Gastroesophageal sphincter (tissue), 3 donors: ENCODE measurements at regions not wholly inside any gene's neighbourhood (a gene's known extent, or its start where the extent isn't known, plus 50 kb on each side); places are given as distances from the start of the nearest gene placed in this dataset.

Experiments used
- CTCF ChIP-seq, 4 experiments: fragments of 200-600 bp in 2 of 4; fragments of 450-650 bp in 2 of 4; sonication (generic) in 1 of 4; IDR thresholded peaks; one replicate each; pipeline ENCODE4 v1.5.1; 2017 to 2019; ENCODE audit warnings: antibody characterized with exemption in 4 of 4, mild to moderate bottlenecking in 2 of 4, moderate library complexity in 2 of 4
- POLR2AphosphoS5 ChIP-seq: sonication (generic); formaldehyde crosslinking; IDR thresholded peaks from one replicate; pipeline ENCODE4 v1.6.1; 2017; ENCODE audit warnings: antibody characterized with exemption

DNA sequence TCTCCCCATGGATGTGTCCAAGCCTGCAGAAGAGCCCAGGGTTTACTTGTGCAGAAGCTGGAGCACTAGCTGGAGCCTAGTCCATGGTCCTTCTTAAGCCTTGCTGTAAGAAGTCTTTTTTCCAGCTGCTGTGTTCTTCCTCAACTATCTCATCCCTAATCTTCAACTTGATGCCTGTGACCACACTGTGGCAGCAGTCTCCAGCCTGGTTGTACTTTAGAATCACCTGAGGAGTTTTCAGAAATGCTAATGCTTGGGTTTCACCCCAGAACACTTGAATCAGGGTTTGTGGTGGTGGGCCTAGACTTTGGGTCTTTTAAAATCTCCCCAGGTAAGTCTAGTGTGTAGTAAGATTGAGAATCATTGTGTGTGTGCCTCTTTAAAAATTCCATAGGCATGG is 173.6 kb downstream of the ADCYAP1 start:
- TF ChIP-seq CTCF (IDR thresholded peaks at IDR 0.05) (no peak), POLR2AphosphoS5 (no peak)
